ENCODE measurements at regions not wholly inside any gene's neighbourhood (a gene's known extent, or its start where the extent isn't known, plus 50 kb on each side); places are given as distances from the start of the nearest gene placed in this dataset.

DNA sequence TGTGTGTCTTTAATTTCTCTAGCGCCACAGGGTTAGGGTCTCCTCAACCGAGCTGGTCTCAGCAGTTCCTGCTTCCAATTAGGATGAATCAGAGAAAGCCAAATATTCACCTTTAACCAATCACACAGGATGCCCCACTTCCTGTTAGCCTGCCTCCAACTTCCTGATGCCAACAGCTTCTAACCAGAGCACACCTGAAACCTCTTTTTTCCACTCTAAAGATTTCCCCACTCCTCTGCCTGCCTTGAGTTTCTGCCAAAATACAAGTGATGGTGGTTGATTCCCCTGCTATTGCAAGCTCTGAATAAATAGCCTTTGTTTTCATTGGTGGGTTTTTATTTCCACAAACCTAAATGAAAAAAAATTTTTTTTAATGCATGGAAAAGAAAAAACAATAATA is 144.7 kb upstream of the UST start:
- TF ChIP-seq RAD21 (IDR thresholded peaks at IDR 0.05; ENCODE audit: low read length) (no peak), ELF1 (IDR thresholded peaks at IDR 0.05) (no peak), TEAD4 (IDR thresholded peaks at IDR 0.05; ENCODE audit: borderline replicate concordance, insufficient read depth) (no peak), MEF2A (IDR thresholded peaks at IDR 0.05; ENCODE audit: borderline replicate concordance, low read depth) (no peak), EP300 (IDR thresholded peaks at IDR 0.05; ENCODE audit: borderline replicate concordance in 1 of 2, low read depth in 1 of 2, low read length in 1 of 2) (no peak), CHD2 (IDR thresholded peaks at IDR 0.05; ENCODE audit: low read length, partially characterized antibody) (no peak)
- TF ChIP-seq, protein P1, sequence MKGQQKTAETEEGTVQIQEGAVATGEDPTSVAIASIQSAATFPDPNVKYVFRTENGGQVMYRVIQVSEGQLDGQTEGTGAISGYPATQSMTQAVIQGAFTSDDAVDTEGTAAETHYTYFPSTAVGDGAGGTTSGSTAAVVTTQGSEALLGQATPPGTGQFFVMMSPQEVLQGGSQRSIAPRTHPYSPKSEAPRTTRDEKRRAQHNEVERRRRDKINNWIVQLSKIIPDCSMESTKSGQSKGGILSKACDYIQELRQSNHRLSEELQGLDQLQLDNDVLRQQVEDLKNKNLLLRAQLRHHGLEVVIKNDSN (IDR thresholded peaks at IDR 0.05; ENCODE audit: borderline replicate concordance, low read depth), result no peak
- TF ChIP-seq, protein P2, sequence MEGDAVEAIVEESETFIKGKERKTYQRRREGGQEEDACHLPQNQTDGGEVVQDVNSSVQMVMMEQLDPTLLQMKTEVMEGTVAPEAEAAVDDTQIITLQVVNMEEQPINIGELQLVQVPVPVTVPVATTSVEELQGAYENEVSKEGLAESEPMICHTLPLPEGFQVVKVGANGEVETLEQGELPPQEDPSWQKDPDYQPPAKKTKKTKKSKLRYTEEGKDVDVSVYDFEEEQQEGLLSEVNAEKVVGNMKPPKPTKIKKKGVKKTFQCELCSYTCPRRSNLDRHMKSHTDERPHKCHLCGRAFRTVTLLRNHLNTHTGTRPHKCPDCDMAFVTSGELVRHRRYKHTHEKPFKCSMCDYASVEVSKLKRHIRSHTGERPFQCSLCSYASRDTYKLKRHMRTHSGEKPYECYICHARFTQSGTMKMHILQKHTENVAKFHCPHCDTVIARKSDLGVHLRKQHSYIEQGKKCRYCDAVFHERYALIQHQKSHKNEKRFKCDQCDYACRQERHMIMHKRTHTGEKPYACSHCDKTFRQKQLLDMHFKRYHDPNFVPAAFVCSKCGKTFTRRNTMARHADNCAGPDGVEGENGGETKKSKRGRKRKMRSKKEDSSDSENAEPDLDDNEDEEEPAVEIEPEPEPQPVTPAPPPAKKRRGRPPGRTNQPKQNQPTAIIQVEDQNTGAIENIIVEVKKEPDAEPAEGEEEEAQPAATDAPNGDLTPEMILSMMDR (IDR thresholded peaks at IDR 0.05), result no peak
- TF ChIP-seq, protein P3, sequence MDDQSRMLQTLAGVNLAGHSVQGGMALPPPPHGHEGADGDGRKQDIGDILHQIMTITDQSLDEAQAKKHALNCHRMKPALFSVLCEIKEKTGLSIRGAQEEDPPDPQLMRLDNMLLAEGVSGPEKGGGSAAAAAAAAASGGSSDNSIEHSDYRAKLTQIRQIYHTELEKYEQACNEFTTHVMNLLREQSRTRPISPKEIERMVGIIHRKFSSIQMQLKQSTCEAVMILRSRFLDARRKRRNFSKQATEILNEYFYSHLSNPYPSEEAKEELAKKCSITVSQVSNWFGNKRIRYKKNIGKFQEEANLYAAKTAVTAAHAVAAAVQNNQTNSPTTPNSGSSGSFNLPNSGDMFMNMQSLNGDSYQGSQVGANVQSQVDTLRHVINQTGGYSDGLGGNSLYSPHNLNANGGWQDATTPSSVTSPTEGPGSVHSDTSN (IDR thresholded peaks at IDR 0.05), result no peak
- Histone ChIP-seq H3K9ac (no peak overlapping the region), H3K4me3 (ENCODE audit: low read depth in 2 of 2, low read length in 1 of 2) (no peak overlapping the region), H3K36me3 (replicated peaks in 1 of 2; ENCODE audit: control insufficient read depth in 1 of 2, insufficient read depth in 2 of 2, low read length in 1 of 2) (no peaks in the 10 kb centered on the region), H3K4me1 (ENCODE audit: control insufficient read depth in 1 of 2, insufficient read depth in 2 of 2, low read depth in 1 of 2, low read length in 1 of 2) (no peaks in the 10 kb centered on the region), H3K9me3 (no peaks in the 10 kb centered on the region), H3K4me2 (no peak overlapping the region), H3F3A (replicated peaks; ENCODE audit: insufficient read depth) (no peaks in the 10 kb centered on the region), H2AFZ (ENCODE audit: low read depth) (no peak overlapping the region), H3K79me2 (ENCODE audit: insufficient read depth) (no peaks in the 10 kb centered on the region), H3K27ac (ENCODE audit: low read depth in 2 of 2, low read length in 1 of 2) (no peak overlapping the region), H3K9me2 (no peaks in the 10 kb centered on the region), H3K27me3 (ENCODE audit: insufficient read depth) (no peaks in the 10 kb centered on the region; the same call in 1 of the 2 replicates), H4K20me1 (ENCODE audit: insufficient read depth) (no peaks in the 10 kb centered on the region)
- 11% methylated on average over 2 of the region's 2 CpGs for WGBS (ENCODE audit: low lambda C conversion rate)
- no peak for DNase-seq
- ChIA-PET CTCF (no interaction called here), POLR2A (no interaction called here)

DNA sequence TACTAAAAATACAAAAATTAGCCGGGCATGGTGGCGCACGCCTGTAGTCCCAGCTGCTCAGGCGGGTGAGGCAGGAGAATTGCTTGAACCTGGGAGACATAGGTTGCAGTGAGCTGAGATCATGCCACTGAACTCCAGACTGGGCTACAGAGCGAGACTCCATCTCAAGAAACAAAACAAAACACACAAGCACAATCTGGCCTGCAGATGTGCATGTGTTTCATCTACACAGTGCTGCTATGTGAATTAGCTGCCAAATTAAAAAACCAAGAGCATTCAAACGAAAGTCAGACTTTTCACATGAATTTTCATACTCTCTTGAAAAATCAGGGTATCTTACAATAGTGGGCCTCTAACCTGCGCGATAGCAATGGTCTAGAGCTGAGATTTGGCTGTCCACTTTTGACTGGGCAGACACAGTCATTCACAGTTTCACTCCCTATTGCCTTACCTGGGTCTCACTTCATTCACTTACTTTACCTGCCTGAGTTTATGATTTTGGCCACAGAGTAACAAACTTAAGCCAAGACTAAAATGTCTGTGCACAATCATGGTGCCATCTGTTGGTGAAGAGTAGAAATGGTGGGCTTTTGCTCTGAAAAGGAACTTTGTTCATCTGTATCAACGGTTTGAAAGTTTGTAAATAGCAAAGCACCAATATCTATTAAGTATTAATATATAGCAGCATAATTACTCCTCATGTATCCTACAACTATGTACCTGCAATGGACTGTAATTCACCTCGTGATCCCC is 138.5 kb upstream of the UST start:
- H2AFZ ChIP-seq (ENCODE audit: low read depth), result no peak overlapping the region
- H3K9me2 ChIP-seq, result no peaks in the 10 kb centered on the region
- ChIA-PET POLR2A (no interaction called here), CTCF (interaction anchor here (0.7 to 1.2 kb wide), 2 partner anchors 10 to 50 kb away, joined by 3 read pairs; no protein-coding TSS in a partner anchor)
- TF ChIP-seq SMC3 (IDR thresholded peaks at IDR 0.05; ENCODE audit: low read depth, low read length), result peak; percentile 36; the same call in 1 of the 2 replicates
- TF ChIP-seq RAD21 (IDR thresholded peaks at IDR 0.05; ENCODE audit: low read length), result peak; percentile 46
- TF ChIP-seq, protein P2 (IDR thresholded peaks at IDR 0.05), result peak; percentile 62
- no peak for TF ChIP-seq FOSL2 (IDR thresholded peaks at IDR 0.05; ENCODE audit: borderline replicate concordance, low read depth)
- TF ChIP-seq NFIC (IDR thresholded peaks at IDR 0.05; ENCODE audit: borderline replicate concordance), result no peak
- TF ChIP-seq, protein P4, sequence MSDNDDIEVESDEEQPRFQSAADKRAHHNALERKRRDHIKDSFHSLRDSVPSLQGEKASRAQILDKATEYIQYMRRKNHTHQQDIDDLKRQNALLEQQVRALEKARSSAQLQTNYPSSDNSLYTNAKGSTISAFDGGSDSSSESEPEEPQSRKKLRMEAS (IDR thresholded peaks at IDR 0.05; ENCODE audit: low read depth), result no peak
- no peaks in the 10 kb centered on the region for H4K20me1 ChIP-seq (ENCODE audit: insufficient read depth)
- no peaks in the 10 kb centered on the region for H3K4me1 ChIP-seq (ENCODE audit: control insufficient read depth in 1 of 2, insufficient read depth in 2 of 2, low read depth in 1 of 2, low read length in 1 of 2)
- H3K27ac ChIP-seq (ENCODE audit: low read depth in 2 of 2, low read length in 1 of 2), result no peak overlapping the region
- H3K4me3 ChIP-seq (ENCODE audit: low read depth in 2 of 2, low read length in 1 of 2), result no peak overlapping the region
- peaks cover 18% of the 10 kb centered on the region; the same call in 1 of the 2 replicates for H3K27me3 ChIP-seq (ENCODE audit: insufficient read depth)
- H3F3A ChIP-seq (replicated peaks; ENCODE audit: insufficient read depth), result no peaks in the 10 kb centered on the region
- DNase-seq, result no peak
- no peak overlapping the region for H3K9ac ChIP-seq
- no peaks in the 10 kb centered on the region for H3K36me3 ChIP-seq (replicated peaks in 1 of 2; ENCODE audit: control insufficient read depth in 1 of 2, insufficient read depth in 2 of 2, low read length in 1 of 2)
- H3K9me3 ChIP-seq, result no peaks in the 10 kb centered on the region
- H3K79me2 ChIP-seq (ENCODE audit: insufficient read depth), result no peaks in the 10 kb centered on the region
- no peak overlapping the region for H3K4me2 ChIP-seq
- 21% methylated on average over 6 of the region's 10 CpGs for WGBS (ENCODE audit: low lambda C conversion rate)
